ENCODE measurements at regions not wholly inside any gene's neighbourhood (a gene's known extent, or its start where the extent isn't known, plus 50 kb on each side); places are given as distances from the start of the nearest gene placed in this dataset.

DNA sequence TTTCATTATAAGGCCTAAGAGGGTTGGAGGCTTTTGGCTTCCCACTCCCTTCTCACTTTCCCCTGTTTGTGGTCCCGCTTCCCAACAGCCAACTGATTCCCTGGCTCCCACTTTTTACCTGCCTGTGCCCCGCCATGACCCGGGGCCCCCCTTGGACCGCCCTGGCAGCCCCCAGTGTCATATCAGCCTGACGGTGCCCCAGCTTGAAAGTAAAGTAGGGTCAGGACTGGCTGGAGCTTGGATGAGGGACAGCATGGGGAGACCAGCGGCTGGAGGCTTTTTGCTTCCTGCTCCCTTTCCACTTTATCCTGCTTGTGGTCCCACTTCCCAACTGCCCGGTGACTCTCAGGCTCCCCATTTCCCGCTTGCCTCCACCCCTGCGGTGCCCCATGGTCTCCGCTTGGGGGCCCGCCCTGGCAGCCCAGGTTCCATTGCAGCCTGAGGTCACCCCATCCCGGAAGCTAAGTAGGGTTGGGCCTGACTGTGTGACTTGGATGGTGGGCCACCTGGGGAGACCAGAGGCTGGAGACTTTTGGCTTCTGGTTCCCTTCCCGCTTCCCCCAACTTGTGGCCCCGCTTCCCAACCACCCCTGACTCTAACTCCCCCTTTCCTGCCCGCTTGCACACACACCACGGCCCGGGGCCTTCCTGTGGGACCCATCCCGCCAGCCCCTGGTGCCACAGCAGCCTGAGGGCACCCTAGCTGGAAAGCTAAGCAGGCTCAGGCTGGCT lies 2274.7 kb downstream of the TP53TG3F start:
- no peak overlapping the region for H3K4me2 ChIP-seq (ENCODE audit: unreplicated experiment)
- no peaks in the 10 kb centered on the region for H3K27me3 ChIP-seq (replicated peaks; ENCODE audit: insufficient read depth)
- no peak overlapping the region for H2AFZ ChIP-seq
- DNase-seq, result no peak
- H3K27ac ChIP-seq, result no peak overlapping the region
- H3K9me3 ChIP-seq (ENCODE audit: low read depth), result no peaks in the 10 kb centered on the region
- H3K4me1 ChIP-seq (ENCODE audit: insufficient read depth), result no peaks in the 10 kb centered on the region
- H3K36me3 ChIP-seq (ENCODE audit: low read depth), result no peaks in the 10 kb centered on the region
- no peaks in the 10 kb centered on the region for H4K20me1 ChIP-seq (ENCODE audit: insufficient read depth)
- no peaks in the 10 kb centered on the region for H3K79me2 ChIP-seq (ENCODE audit: insufficient read depth)
- no peak overlapping the region for H3K9ac ChIP-seq
- H3F3A ChIP-seq (ENCODE audit: insufficient read depth), result no peaks in the 10 kb centered on the region
- no peaks in the 10 kb centered on the region for H3K9me2 ChIP-seq (ENCODE audit: insufficient read depth)
- in situ Hi-C loops (cut with MboI), result no loop called here
- no peak overlapping the region for H3K4me3 ChIP-seq
- no peak for TF ChIP-seq EZH2phosphoT487 (IDR thresholded peaks at IDR 0.05; ENCODE audit: insufficient read depth, low read depth)
- TF ChIP-seq EZH2 (IDR thresholded peaks at IDR 0.05; ENCODE audit: insufficient read depth, poor library complexity, severe bottlenecking), result no peak
- WGBS, 2 experiments (ENCODE audit: low coverage in 1 of 2, low lambda C conversion rate in 2 of 2, missing lambda C conversion rate in 2 of 2), result 34 to 39% methylated on average over 18 of the region's 18 CpGs

DNA sequence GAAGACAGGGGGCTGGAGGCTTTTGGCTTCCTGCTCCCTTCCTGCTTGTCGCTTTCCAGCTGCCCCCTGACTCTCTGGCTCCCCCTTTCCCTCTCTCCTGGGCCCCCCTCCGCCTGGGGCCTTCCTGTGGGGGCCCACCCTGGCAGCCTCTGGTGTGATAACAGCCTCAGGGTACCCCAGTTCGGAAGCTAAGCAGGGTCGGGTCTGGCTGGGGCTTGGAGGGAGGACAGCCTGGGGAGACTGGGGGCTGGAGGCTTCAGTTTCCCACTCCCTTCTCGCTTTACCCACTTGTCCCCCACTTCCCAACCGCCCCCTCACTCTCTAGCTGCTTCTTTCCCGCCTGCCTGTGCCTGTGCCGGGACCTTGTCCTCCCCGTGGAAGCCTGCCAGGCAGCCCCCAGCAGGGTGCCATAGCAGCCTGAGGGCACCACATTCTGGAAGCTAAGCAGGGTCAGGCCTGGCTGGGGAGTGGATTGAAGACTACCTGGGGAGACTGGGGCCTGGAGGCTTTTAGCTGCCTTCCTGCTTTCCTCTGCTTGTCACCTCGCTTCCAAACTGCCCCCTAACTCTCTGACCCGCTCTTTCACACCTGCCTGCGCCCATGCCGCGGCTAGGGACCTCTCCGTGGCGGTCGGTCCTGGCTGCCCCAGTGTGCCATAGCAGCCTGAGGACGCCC lies 2275.5 kb downstream of the TP53TG3F start:
- H3K9me2 ChIP-seq (ENCODE audit: insufficient read depth), result no peaks in the 10 kb centered on the region
- no peak overlapping the region for H3K9ac ChIP-seq
- no peaks in the 10 kb centered on the region for H3K36me3 ChIP-seq (ENCODE audit: low read depth)
- no peak overlapping the region for H3K27ac ChIP-seq
- H3K79me2 ChIP-seq (ENCODE audit: insufficient read depth), result no peaks in the 10 kb centered on the region
- no peak for DNase-seq
- H2AFZ ChIP-seq, result no peak overlapping the region
- no peaks in the 10 kb centered on the region for H3F3A ChIP-seq (ENCODE audit: insufficient read depth)
- no peaks in the 10 kb centered on the region for H3K27me3 ChIP-seq (replicated peaks; ENCODE audit: insufficient read depth)
- no peak overlapping the region for H3K4me3 ChIP-seq
- H4K20me1 ChIP-seq (ENCODE audit: insufficient read depth), result no peaks in the 10 kb centered on the region
- WGBS, 2 experiments (ENCODE audit: low coverage in 1 of 2, low lambda C conversion rate in 2 of 2, missing lambda C conversion rate in 2 of 2), result 48 to 51% methylated on average over 16 to 18 of the region's 18 CpGs
- no peaks in the 10 kb centered on the region for H3K9me3 ChIP-seq (ENCODE audit: low read depth)
- no peak overlapping the region for H3K4me2 ChIP-seq (ENCODE audit: unreplicated experiment)
- TF ChIP-seq EZH2 (IDR thresholded peaks at IDR 0.05; ENCODE audit: insufficient read depth, poor library complexity, severe bottlenecking) (no peak), EZH2phosphoT487 (IDR thresholded peaks at IDR 0.05; ENCODE audit: insufficient read depth, low read depth) (no peak)
- in situ Hi-C loops (cut with MboI), result no loop called here
- no peaks in the 10 kb centered on the region for H3K4me1 ChIP-seq (ENCODE audit: insufficient read depth)

DNA sequence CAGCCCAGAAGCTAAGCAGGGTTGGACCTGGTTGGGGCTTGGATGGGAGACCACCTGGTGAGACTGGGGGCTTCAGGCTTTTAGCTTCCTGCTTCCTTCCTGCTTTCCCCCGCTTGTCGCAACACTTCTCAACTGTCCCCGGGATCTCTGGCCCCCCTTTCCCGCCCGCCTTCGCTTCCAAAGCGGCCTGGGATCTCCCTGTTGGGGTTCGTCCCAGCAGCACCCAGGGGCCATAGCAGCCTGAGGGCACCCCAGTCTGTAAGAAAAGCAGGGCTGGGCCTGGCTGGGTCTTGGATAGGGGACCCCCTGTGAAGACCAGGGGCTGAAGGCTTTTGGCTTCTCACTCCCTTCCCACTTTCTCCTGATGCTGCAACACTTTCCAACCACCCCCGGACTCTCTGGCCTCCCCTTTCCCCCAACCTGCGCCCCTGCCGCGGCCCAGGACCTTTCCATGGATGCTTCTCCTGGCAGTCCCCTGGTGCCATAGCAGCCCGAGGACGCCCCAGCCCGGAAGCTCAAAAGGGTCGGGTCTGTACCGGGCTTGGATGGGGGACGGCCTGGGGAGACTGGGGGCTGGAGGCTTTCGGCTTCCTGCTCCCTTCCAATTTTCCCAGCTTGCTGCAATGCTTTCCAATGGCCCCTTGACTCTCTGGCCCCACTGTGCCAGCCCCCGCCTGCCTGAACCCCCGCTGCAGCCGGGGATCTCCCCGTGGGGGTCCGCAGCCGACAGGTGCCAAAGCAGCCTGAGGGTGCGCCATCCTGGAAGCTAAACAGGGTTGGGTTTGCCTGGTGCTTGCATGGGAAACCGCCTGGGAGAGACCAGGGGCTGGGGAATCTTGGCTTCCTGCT lies 2276.2 kb downstream of the TP53TG3F start:
- no peaks in the 10 kb centered on the region for H3K79me2 ChIP-seq (ENCODE audit: insufficient read depth)
- no peak overlapping the region for H2AFZ ChIP-seq
- no peak overlapping the region for H3K9ac ChIP-seq
- in situ Hi-C loops (cut with MboI), result no loop called here
- no peak for TF ChIP-seq EZH2 (IDR thresholded peaks at IDR 0.05; ENCODE audit: insufficient read depth, poor library complexity, severe bottlenecking)
- no peak for TF ChIP-seq EZH2phosphoT487 (IDR thresholded peaks at IDR 0.05; ENCODE audit: insufficient read depth, low read depth)
- no peak overlapping the region for H3K4me3 ChIP-seq
- no peaks in the 10 kb centered on the region for H3K36me3 ChIP-seq (ENCODE audit: low read depth)
- H4K20me1 ChIP-seq (ENCODE audit: insufficient read depth), result no peaks in the 10 kb centered on the region
- H3K27me3 ChIP-seq (replicated peaks; ENCODE audit: insufficient read depth), result no peaks in the 10 kb centered on the region
- H3K9me3 ChIP-seq (ENCODE audit: low read depth), result no peaks in the 10 kb centered on the region
- H3K9me2 ChIP-seq (ENCODE audit: insufficient read depth), result no peaks in the 10 kb centered on the region
- no peak overlapping the region for H3K27ac ChIP-seq
- no peak overlapping the region for H3K4me2 ChIP-seq (ENCODE audit: unreplicated experiment)
- H3K4me1 ChIP-seq (ENCODE audit: insufficient read depth), result no peaks in the 10 kb centered on the region
- DNase-seq, result no peak
- no peaks in the 10 kb centered on the region for H3F3A ChIP-seq (ENCODE audit: insufficient read depth)
- 50 to 58% methylated on average over 25 to 27 of the region's 27 CpGs for WGBS, 2 experiments (ENCODE audit: low coverage in 1 of 2, low lambda C conversion rate in 2 of 2, missing lambda C conversion rate in 2 of 2)

DNA sequence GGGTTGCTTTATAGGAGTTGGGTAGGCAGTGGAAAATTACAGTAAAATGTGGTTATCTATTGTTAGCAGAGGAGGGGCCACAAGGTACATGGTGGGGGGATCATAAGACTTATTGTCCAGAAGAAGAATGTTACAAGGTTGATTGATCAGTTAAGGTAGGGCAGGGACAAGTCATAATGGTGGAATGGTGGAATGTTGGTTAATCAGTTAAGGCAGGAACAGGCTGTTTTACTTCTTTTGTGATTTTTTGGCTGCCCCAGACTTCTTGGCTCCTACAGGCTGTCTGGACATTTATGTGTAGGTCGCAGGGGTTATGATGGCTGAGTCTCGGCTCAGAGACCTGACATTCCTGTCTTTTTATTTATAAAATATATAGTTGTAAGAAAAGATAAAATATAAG lies 2277.1 kb downstream of the TP53TG3F start:
- WGBS, 2 experiments (ENCODE audit: low coverage in 1 of 2, low lambda C conversion rate in 2 of 2, missing lambda C conversion rate in 2 of 2), result 27 to 34% methylated on average over 2 of the region's 2 CpGs
- H3K9ac ChIP-seq, result no peak overlapping the region
- H2AFZ ChIP-seq, result no peak overlapping the region
- no peaks in the 10 kb centered on the region for H3K79me2 ChIP-seq (ENCODE audit: insufficient read depth)
- H3K27me3 ChIP-seq (replicated peaks; ENCODE audit: insufficient read depth), result no peaks in the 10 kb centered on the region
- no peaks in the 10 kb centered on the region for H3K9me2 ChIP-seq (ENCODE audit: insufficient read depth)
- H3K36me3 ChIP-seq (ENCODE audit: low read depth), result no peaks in the 10 kb centered on the region
- H3F3A ChIP-seq (ENCODE audit: insufficient read depth), result no peaks in the 10 kb centered on the region
- H3K4me2 ChIP-seq (ENCODE audit: unreplicated experiment), result no peak overlapping the region
- no peak overlapping the region for H3K27ac ChIP-seq
- H3K4me3 ChIP-seq, result no peak overlapping the region
- no peak for TF ChIP-seq EZH2phosphoT487 (IDR thresholded peaks at IDR 0.05; ENCODE audit: insufficient read depth, low read depth)
- H3K4me1 ChIP-seq (ENCODE audit: insufficient read depth), result no peaks in the 10 kb centered on the region
- in situ Hi-C loops (cut with MboI), result no loop called here
- no peaks in the 10 kb centered on the region for H4K20me1 ChIP-seq (ENCODE audit: insufficient read depth)
- H3K9me3 ChIP-seq (ENCODE audit: low read depth), result no peaks in the 10 kb centered on the region
- DNase-seq, result no peak

All from GM23248 (cell line).